GM18951 (cell line): ENCODE measurements at regions not wholly inside any gene's neighbourhood (a gene's known extent, or its start where the extent isn't known, plus 50 kb on each side); places are given as distances from the start of the nearest gene placed in this dataset.

Experiments used
- POLR2A ChIP-seq: IDR thresholded peaks from 4 replicates; pipeline ENCODE4 v1.6.1; 2011; ENCODE audit warnings: mild to moderate bottlenecking; ENCODE audit not compliant: insufficient read length, insufficient read depth; ENCODE audit errors: extremely low read depth
- in situ Hi-C: fragments of 300-500 bp; cut with MboI; formaldehyde crosslinking; loops from one replicate; pipeline ENCODE4 v1.12.0; 2022; ENCODE audit warnings: low sequenced_read_pairs, mixed read lengths, inconsistent platforms; ENCODE audit not compliant: unreplicated experiment

GRCh38 chr2:181737302-181737701 is 57.0 kb upstream of the NEUROD1 start:
- in situ Hi-C loops, result loop anchor here (10.0 kb wide), 1 partner anchor 337 kb away; no protein-coding TSS in a partner anchor

- in situ Hi-C loops, result loop anchor here (10.0 kb wide), 1 partner anchor 337 kb away; no protein-coding TSS in a partner anchor
- no peak for TF ChIP-seq POLR2A
These were observed 57.8 kb upstream of the NEUROD1 start for GRCh38 chr2:181738074-181738473.

GRCh38 chr2:181738563-181738962 is 58.2 kb upstream of the NEUROD1 start:
- in situ Hi-C loops, result loop anchor here (10.0 kb wide), 1 partner anchor 336 kb away; no protein-coding TSS in a partner anchor

GRCh38 chr2:181741756-181742155 is 61.4 kb upstream of the NEUROD1 start:
- no peak for TF ChIP-seq POLR2A
- in situ Hi-C loops, result loop anchor here (10.0 kb wide), 1 partner anchor 163 kb away; no protein-coding TSS in a partner anchor

More at GRCh38 chr2:181738563-181738962, 58.2 kb upstream of the NEUROD1 start:
- TF ChIP-seq POLR2A, result no peak

GRCh38 chr2:181742361-181742760 is 62.0 kb upstream of the NEUROD1 start:
- in situ Hi-C loops, result loop anchor here (10.0 kb wide), 1 partner anchor 162 kb away; no protein-coding TSS in a partner anchor
- TF ChIP-seq POLR2A, result no peak

GRCh38 chr2:181742922-181743722 is 62.8 kb upstream of the NEUROD1 start:
- TF ChIP-seq POLR2A, result no peak
- in situ Hi-C loops, result loop anchor here (10.0 kb wide), 1 partner anchor 162 kb away; no protein-coding TSS in a partner anchor

- no peak for TF ChIP-seq POLR2A
- in situ Hi-C loops, result loop anchor here (10.0 kb wide), 1 partner anchor 161 kb away; no protein-coding TSS in a partner anchor
These were observed 63.4 kb upstream of the NEUROD1 start for GRCh38 chr2:181743723-181744031.

GRCh38 chr2:181745796-181746540 is 65.7 kb upstream of the NEUROD1 start:
- no peak for TF ChIP-seq POLR2A
- in situ Hi-C loops, result loop anchor here (10.0 kb wide), 1 partner anchor 159 kb away; no protein-coding TSS in a partner anchor

GRCh38 chr2:181746844-181747243 is 66.5 kb upstream of the NEUROD1 start:
- TF ChIP-seq POLR2A, result no peak
- in situ Hi-C loops, result loop anchor here (10.0 kb wide), 1 partner anchor 158 kb away; no protein-coding TSS in a partner anchor

GRCh38 chr2:181750305-181750704 is 70.0 kb upstream of the NEUROD1 start:
- in situ Hi-C loops, result no loop called here
- no peak for TF ChIP-seq POLR2A

GRCh38 chr2:181751266-181752030 is 71.1 kb upstream of the NEUROD1 start:
- in situ Hi-C loops, result no loop called here
- TF ChIP-seq POLR2A, result no peak

GRCh38 chr2:181752301-181752700 is 72.0 kb upstream of the NEUROD1 start:
- no peak for TF ChIP-seq POLR2A
- in situ Hi-C loops, result no loop called here

- in situ Hi-C loops, result no loop called here
These were observed 73.4 kb upstream of the NEUROD1 start for GRCh38 chr2:181753686-181754085.

More at GRCh38 chr2:181753686-181754085, 73.4 kb upstream of the NEUROD1 start:
- TF ChIP-seq POLR2A, result no peak
